Transverse colon (tissue), 4 donors: ENCODE measurements at regions not wholly inside any gene's neighbourhood (a gene's known extent, or its start where the extent isn't known, plus 50 kb on each side); places are given as distances from the start of the nearest gene placed in this dataset.

ENCODE experiments used
- DNase-seq: peaks from one replicate; pipeline ENCODE4 v3.0.0-alpha.2; 2019
- H3K27ac ChIP-seq, 4 donors: fragments of 200-600 bp; sonication (generic); 2 replicates each; pipeline ENCODE4 v1.5.1; 2016 to 2018; ENCODE audit warnings: inconsistent platforms in 4 of 4
- H3K27me3 ChIP-seq: fragments of 200-600 bp; sonication (generic); 2 replicates; pipeline ENCODE4 v1.5.1; 2017; ENCODE audit warnings: inconsistent platforms
- H3K36me3 ChIP-seq, 4 donors: fragments of 200-600 bp; sonication (generic); 2 replicates each; pipeline ENCODE4 v1.5.1; 2017 to 2019; ENCODE audit warnings: inconsistent platforms in 4 of 4
- H3K4me1 ChIP-seq, 4 donors: fragments of 200-600 bp; sonication (generic); 2 replicates each; pipeline ENCODE4 v1.5.1; 2017 to 2020; ENCODE audit warnings: inconsistent platforms in 4 of 4
- H3K4me3 ChIP-seq, 4 donors: fragments of 200-600 bp; sonication (generic); 1 replicate in 1 of 4; 2 replicates in 3 of 4; pipeline versions ENCODE4 v1.5.1 to v1.6.1; 2017 to 2019; ENCODE audit warnings: inconsistent platforms in 4 of 4
- H3K9me3 ChIP-seq, 2 donors: fragments of 200-600 bp; sonication (generic); 2 replicates each; pipeline ENCODE4 v1.5.1; 2017 to 2019; ENCODE audit warnings: inconsistent platforms in 2 of 2
- CTCF ChIP-seq, 5 experiments: fragments of 200-600 bp in 3 of 5; fragments of 450-650 bp in 2 of 5; sonication (generic) in 3 of 5; IDR thresholded peaks; 1 replicate in 2 of 5; 2 replicates in 3 of 5; pipeline ENCODE4 v1.5.1; 2016 to 2017; ENCODE audit warnings: antibody characterized with exemption in 5 of 5, inconsistent platforms in 3 of 5, mild to moderate bottlenecking in 2 of 5, moderate library complexity in 1 of 5
- EP300 ChIP-seq: sonication (generic); formaldehyde crosslinking; IDR thresholded peaks from one replicate; pipeline ENCODE4 v1.6.1; 2017; ENCODE audit warnings: antibody characterized with exemption, low read depth
- POLR2A ChIP-seq: fragments of 450-650 bp; IDR thresholded peaks from one replicate; pipeline ENCODE4 v1.6.1; 2016; ENCODE audit warnings: antibody characterized with exemption, mild to moderate bottlenecking, moderate library complexity
- POLR2AphosphoS5 ChIP-seq, 3 donors: sonication (generic); formaldehyde crosslinking; IDR thresholded peaks; one replicate each; pipeline ENCODE4 v1.6.1; 2016; ENCODE audit warnings: antibody characterized with exemption in 3 of 3
- WGBS, 2 donors: methylation state at CpG; one replicate each; pipeline ENCODE4 v1.1.5; 2018; ENCODE audit warnings: low coverage in 1 of 2; 5-methylcytosine and 5-hydroxymethylcytosine counted together
- in situ Hi-C, 4 donors: fragments of 200-750 bp; cut with MboI; loops; one replicate each; pipeline versions ENCODE4 v1.15.0 to v1.15.1; 2017; ENCODE audit warnings: low sequenced_read_pairs in 3 of 4, low pct_ligation_motif_present in 1 of 4, low pct_unique_long_range_greater_than_20kb in 1 of 4
- intact Hi-C: fragments of 100-400 bp; cut with DNase I; formaldehyde crosslinking; loops from one replicate; pipeline ENCODE4 v1.15.1; 2023; ENCODE audit warnings: low total_unique reads

DNA sequence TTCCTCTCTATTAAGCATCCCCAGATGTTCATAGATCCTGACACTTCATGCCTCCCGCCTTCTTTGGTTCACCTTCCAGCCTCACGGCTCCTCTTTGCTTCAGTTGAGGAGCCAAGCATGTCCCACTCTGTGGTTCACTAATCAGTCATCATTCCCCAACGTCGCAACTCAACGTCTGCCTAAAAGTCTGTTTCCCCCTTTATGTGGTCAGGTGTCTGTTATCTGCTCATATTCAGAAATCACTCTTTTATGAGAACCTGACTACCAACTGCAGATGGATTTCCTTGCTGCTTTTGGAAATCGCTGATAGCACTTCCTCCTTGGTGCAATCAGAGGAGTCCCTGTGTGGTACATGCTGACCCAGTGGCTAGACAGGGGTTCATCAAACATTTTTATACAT lies 94.1 kb upstream of the VANGL1 start:
- WGBS, 2 donors, result 50 to 72% methylated on average over 2 to 6 of the region's 6 CpGs
- H3K4me1 ChIP-seq, result peaks cover 0 to 6% (median 2%) of the 10 kb centered on the region in 4 donors
- no peaks in the 10 kb centered on the region for H3K9me3 ChIP-seq
- in situ Hi-C loops (no loop called here), intact Hi-C loops (no loop called here)
- no peak overlapping the region for H3K4me3 ChIP-seq
- H3K27me3 ChIP-seq, result no peaks in the 10 kb centered on the region
- H3K36me3 ChIP-seq, result no peaks in the 10 kb centered on the region
- DNase-seq, result no peak
- H3K27ac ChIP-seq, result no peak overlapping the region
- TF ChIP-seq EP300, result no peak
- no peak for TF ChIP-seq CTCF (IDR thresholded peaks at IDR 0.05)
- TF ChIP-seq POLR2AphosphoS5 (IDR thresholded peaks at IDR 0.05), result no peak
- no peak for TF ChIP-seq POLR2A

GRCh38 chr1:115546846-115547245 lies 94.9 kb upstream of the VANGL1 start:
- TF ChIP-seq POLR2AphosphoS5 (IDR thresholded peaks at IDR 0.05) (no peak), CTCF (IDR thresholded peaks at IDR 0.05) (no peak), POLR2A (no peak), EP300 (no peak)
- H3K36me3 ChIP-seq, result no peaks in the 10 kb centered on the region
- H3K4me1 ChIP-seq, result peaks cover 0 to 6% (median 2%) of the 10 kb centered on the region in 4 donors
- no peaks in the 10 kb centered on the region for H3K9me3 ChIP-seq
- H3K27me3 ChIP-seq, result no peaks in the 10 kb centered on the region
- in situ Hi-C loops (no loop called here), intact Hi-C loops (no loop called here)
- H3K27ac ChIP-seq, result no peak overlapping the region
- 82 to 100% methylated on average over 2 of the region's 2 CpGs for WGBS, 2 donors
- H3K4me3 ChIP-seq, result no peak overlapping the region
- no peak for DNase-seq

GRCh38 chr1:115545791-115546733 lies 95.7 kb upstream of the VANGL1 start:
- in situ Hi-C loops, result no loop called here
- intact Hi-C loops, result no loop called here
- 45 to 80% methylated on average over 2 to 9 of the region's 9 CpGs for WGBS, 2 donors

More at GRCh38 chr1:115545791-115546733, 95.7 kb upstream of the VANGL1 start:
- Histone ChIP-seq H3K4me1 (peaks cover 0 to 6% (median 2%) of the 10 kb centered on the region in 4 donors), H3K27me3 (no peaks in the 10 kb centered on the region), H3K36me3 (no peaks in the 10 kb centered on the region), H3K4me3 (no peak overlapping the region), H3K27ac (no peak overlapping the region), H3K9me3 (no peaks in the 10 kb centered on the region)
- TF ChIP-seq POLR2A (no peak), CTCF (IDR thresholded peaks at IDR 0.05) (peak; percentile 17 to 46 (median 41)), EP300 (no peak), POLR2AphosphoS5 (IDR thresholded peaks at IDR 0.05) (no peak)
- peak; percentile 34 for DNase-seq
